Activated CD4-positive, alpha-beta T cell treated with anti-CD3 and anti-CD28 coated beads for 36 hours (primary cell): ENCODE measurements at regions not wholly inside any gene's neighbourhood (a gene's known extent, or its start where the extent isn't known, plus 50 kb on each side); places are given as distances from the start of the nearest gene placed in this dataset.
A peak's percentile ranks its signal among the peaks of the same experiment; 100 is the strongest.
"Not testable (repeated sequence)": the region's sequence is repeated elsewhere in the genome, so short reads cannot be mapped to it uniquely, and the experiment has no call there.

ENCODE experiments used
- ATAC-seq: fragments of 200-7000 bp; cut with Tn5 transposase; one replicate; pipeline ENCODE4 v1.10.0; 2021; ENCODE audit warnings: mild to moderate bottlenecking, moderate library complexity
- CTCF ChIA-PET: fragments of 350-600 bp; sonication (Branson Sonifier 250); formaldehyde crosslinking; loops from one replicate; lab custom pipeline; 2021; ENCODE audit warnings: antibody characterized with exemption; lab: Charles Lee
- POLR2A ChIA-PET: fragments of 350-600 bp; sonication (Branson Sonifier 250); formaldehyde crosslinking; loops from one replicate; lab custom pipeline; 2021; ENCODE audit warnings: antibody characterized with exemption, inconsistent platforms; lab: Charles Lee
- DNase-seq: peaks from one replicate; pipeline ENCODE4 v3.0.0-alpha.2; 2020
- H3K27ac Mint-ChIP-seq: one replicate; pipeline ENCODE4 v1.8.0; 2021; ENCODE audit warnings: mixed read lengths
- H3K27me3 Mint-ChIP-seq: one replicate; pipeline ENCODE4 v1.8.0; 2021; ENCODE audit warnings: mixed read lengths
- H3K36me3 Mint-ChIP-seq: one replicate; pipeline ENCODE4 v1.8.0; 2021; ENCODE audit warnings: low read depth, mixed read lengths
- H3K4me1 Mint-ChIP-seq: one replicate; pipeline ENCODE4 v1.8.0; 2021; ENCODE audit warnings: mixed read lengths
- H3K4me3 Mint-ChIP-seq: one replicate; pipeline ENCODE4 v1.8.0; 2021; ENCODE audit warnings: mild to moderate bottlenecking, moderate library complexity, mixed read lengths
- H3K9me3 Mint-ChIP-seq: one replicate; pipeline ENCODE4 v1.8.0; 2021; ENCODE audit warnings: low read depth, mixed read lengths
- intact Hi-C, 2 experiments: fragments of 100-400 bp; cut with DNase I in 1 of 2; cut with micrococcal nuclease in 1 of 2; formaldehyde crosslinking; loops; one replicate each; pipeline versions ENCODE4 v1.14.2 to v1.15.1; 2022 to 2024; cut with DNase I, micrococcal nuclease

DNA sequence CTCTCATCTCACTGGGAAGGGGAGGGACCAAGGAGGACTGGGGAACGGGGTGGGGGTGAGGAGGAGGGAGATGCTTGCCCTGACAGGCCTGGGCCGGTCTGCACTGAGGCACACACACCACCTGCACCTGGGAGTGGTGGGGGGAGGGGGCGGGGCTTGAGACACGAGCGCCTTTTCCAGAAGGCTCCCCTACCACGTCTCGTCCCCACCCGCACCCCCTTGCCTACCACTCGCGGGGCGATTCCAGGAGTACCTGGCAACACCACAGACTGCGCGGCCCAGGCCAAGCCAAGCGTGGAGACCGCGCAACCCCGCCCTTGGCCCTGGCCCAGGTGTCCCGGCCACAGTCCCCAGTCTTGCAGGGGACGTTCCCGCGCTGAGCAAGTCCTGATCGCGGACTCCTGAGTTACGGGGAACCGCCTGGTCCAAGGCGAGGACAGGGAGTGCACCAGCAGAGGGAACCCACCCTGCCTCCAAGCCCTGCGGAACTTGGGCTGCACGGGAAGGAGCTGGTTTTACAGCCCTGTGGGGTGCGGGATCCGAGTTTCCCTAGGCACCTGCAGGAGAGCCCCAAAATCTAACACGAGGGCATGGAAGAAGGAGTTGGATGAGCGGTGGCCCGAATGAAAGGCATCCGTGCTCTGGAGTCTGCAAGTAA lies 68.1 kb upstream of the SH3GL3 start:
- H3K36me3 Mint-ChIP-seq, result no peaks in the 10 kb centered on the region
- POLR2A ChIA-PET, result no interaction called here
- CTCF ChIA-PET, result no interaction called here
- ATAC-seq (no peak), DNase-seq (no peak)
- H3K4me1 Mint-ChIP-seq, result peaks cover 2% of the 10 kb centered on the region
- H3K27me3 Mint-ChIP-seq, result peaks cover 57% of the 10 kb centered on the region
- no peak overlapping the region for H3K4me3 Mint-ChIP-seq
- H3K27ac Mint-ChIP-seq, result no peak overlapping the region
- no peaks in the 10 kb centered on the region for H3K9me3 Mint-ChIP-seq
- intact Hi-C loops, result no loop called here

DNA sequence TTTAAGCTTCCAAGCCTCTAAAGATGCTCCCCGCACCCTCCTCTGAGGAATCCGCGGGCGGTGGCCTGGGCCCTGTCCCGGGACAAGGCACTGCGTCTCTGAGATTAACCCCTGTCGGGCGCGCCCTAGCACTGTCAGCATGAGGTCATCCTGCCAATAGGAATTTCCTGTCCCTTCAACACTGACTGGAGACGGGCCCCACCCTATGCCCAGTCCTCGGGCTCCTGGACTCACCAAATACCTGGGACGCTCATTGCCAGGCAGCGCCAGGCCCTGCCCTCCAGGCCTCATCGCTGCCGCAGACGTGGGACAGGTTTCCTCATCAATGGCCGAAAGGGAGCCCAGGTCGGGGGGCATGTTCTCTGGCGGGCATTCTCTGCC lies 67.6 kb upstream of the SH3GL3 start:
- ATAC-seq (no peak), DNase-seq (no peak)
- POLR2A ChIA-PET, result no interaction called here
- peaks cover 2% of the 10 kb centered on the region for H3K4me1 Mint-ChIP-seq
- H3K9me3 Mint-ChIP-seq, result no peaks in the 10 kb centered on the region
- CTCF ChIA-PET, result no interaction called here
- no peak overlapping the region for H3K27ac Mint-ChIP-seq
- H3K4me3 Mint-ChIP-seq, result no peak overlapping the region
- intact Hi-C loops, result no loop called here
- no peaks in the 10 kb centered on the region for H3K36me3 Mint-ChIP-seq
- peaks cover 52% of the 10 kb centered on the region for H3K27me3 Mint-ChIP-seq

DNA sequence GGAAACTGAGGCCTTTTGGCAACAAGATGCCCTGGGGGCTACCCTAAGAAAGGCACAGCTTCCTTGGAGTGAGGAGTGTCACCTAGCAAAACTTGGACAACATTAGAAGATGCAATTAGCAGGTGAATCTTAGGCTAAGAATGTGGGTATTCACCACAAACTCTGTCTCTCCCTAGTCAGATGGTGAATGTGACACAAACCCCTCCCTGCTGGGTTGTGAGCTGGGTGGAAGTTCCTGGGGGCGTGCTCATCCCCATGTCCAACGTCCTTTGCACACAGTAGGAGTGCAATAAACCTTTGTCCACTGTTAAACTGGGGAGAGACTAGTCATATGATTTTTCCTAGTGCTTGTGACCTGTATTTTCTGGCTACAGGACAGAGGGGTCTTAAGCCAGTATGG lies 67.1 kb upstream of the SH3GL3 start:
- DNase-seq (no peak), ATAC-seq (no peak)
- CTCF ChIA-PET, result interaction anchor here (1.2 to 1.5 kb wide), 2 partner anchors 131 to 133 kb away, joined by 7 read pairs; no protein-coding TSS in a partner anchor
- intact Hi-C loops, result loop anchor here (1.0 kb wide), 2 partner anchors 132 to 369 kb away; partner anchors contain the start of gene C15orf40 (in 1 of the 2)
- Mint-ChIP-seq H3K27me3 (peaks cover 50% of the 10 kb centered on the region), H3K27ac (no peak overlapping the region), H3K4me1 (peaks cover 2% of the 10 kb centered on the region), H3K36me3 (no peaks in the 10 kb centered on the region), H3K9me3 (no peaks in the 10 kb centered on the region), H3K4me3 (no peak overlapping the region)
- POLR2A ChIA-PET, result no interaction called here

DNA sequence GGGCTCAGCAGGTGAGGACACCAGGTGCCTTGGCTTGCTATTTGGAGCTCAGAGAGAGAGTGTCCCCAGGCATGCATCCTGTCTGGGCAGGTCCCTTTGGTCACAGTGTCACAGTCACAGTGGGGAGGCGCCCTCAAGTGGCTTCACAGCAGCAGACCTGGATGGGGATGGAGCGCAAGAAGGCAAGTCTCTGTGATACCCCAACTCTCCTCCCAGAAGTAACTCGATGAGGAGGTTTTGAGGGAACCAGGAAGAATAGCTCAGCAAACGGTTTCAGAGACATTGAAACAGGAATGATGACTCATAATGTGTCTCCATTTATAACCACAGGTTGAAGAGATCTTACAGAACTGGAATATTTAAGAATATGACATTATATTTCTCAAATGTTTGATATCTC lies 66.5 kb upstream of the SH3GL3 start:
- H3K36me3 Mint-ChIP-seq, result no peaks in the 10 kb centered on the region
- DNase-seq (peak; percentile 69), ATAC-seq (peak; percentile 81)
- ChIA-PET POLR2A (no interaction called here), CTCF (interaction anchor here (1.2 to 1.5 kb wide), 2 partner anchors 131 to 134 kb away, joined by 7 read pairs; no protein-coding TSS in a partner anchor)
- H3K27ac Mint-ChIP-seq, result no peak overlapping the region
- intact Hi-C loops, result loop anchor here (1.0 kb wide), 2 partner anchors 132 to 369 kb away; partner anchors contain the start of gene C15orf40 (in 1 of the 2)
- peaks cover 2% of the 10 kb centered on the region for H3K4me1 Mint-ChIP-seq
- no peak overlapping the region for H3K4me3 Mint-ChIP-seq
- peaks cover 47% of the 10 kb centered on the region for H3K27me3 Mint-ChIP-seq
- no peaks in the 10 kb centered on the region for H3K9me3 Mint-ChIP-seq

DNA sequence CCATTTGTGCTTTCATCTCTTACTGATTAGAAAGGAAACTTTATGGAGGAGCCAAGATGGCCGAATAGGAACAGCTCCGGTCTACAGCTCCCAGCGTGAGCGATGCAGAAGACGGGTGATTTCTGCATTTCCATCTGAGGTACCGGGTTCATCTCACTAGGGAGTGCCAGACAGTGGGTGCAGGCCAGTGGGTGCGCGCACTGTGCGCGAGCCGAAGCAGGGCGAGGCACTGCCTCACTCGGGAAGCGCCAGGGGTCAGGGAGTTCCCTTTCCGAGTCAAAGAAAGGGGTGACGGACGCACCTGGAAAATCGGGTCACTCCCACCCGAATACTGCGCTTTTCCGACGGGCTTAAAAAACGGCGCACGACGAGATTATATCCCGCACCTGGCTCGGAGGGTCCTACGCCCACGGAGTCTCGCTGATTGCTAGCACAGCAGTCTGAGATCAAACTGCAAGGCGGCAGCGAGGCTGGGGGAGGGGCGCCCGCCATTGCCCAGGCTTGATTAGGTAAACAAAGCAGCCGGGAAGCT lies 63.5 kb upstream of the SH3GL3 start:
- H3K27ac Mint-ChIP-seq, intact Hi-C loops, DNase-seq, H3K4me1 Mint-ChIP-seq, POLR2A ChIA-PET, H3K36me3 Mint-ChIP-seq, H3K9me3 Mint-ChIP-seq, H3K4me3 Mint-ChIP-seq, CTCF ChIA-PET, ATAC-seq: not testable (repeated sequence)
- peaks cover 23% of the 10 kb centered on the region for H3K27me3 Mint-ChIP-seq

DNA sequence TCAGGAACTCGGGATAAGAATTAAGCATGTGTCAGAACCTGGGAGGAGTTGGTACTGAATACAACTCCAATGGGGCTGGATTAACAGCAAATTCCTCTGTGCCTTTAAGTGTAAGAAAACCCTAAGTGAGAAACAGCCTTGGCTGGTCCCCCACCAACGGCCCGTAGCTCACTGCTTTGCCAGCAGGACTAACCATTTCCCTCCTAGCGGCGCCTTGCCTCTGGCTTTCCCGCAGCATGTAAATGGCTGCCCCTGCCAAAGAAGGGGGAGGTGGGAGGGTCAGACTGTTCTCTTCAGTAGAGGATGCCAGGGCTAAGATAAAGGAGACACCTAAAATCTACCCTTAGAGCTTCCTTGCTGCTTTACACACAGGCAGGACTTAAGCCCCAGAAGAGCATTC lies 51.0 kb upstream of the SH3GL3 start:
- no peak for ATAC-seq
- H3K36me3 Mint-ChIP-seq, result no peaks in the 10 kb centered on the region
- H3K27ac Mint-ChIP-seq, result no peak overlapping the region
- no peak overlapping the region for H3K4me3 Mint-ChIP-seq
- H3K27me3 Mint-ChIP-seq, result peaks cover 12% of the 10 kb centered on the region
- no peak for DNase-seq
- ChIA-PET CTCF (no interaction called here), POLR2A (no interaction called here)
- intact Hi-C loops, result no loop called here
- H3K9me3 Mint-ChIP-seq, result no peaks in the 10 kb centered on the region
- no peaks in the 10 kb centered on the region for H3K4me1 Mint-ChIP-seq
